AG08395 (cell line): ENCODE measurements at regions not wholly inside any gene's neighbourhood (a gene's known extent, or its start where the extent isn't known, plus 50 kb on each side); places are given as distances from the start of the nearest gene placed in this dataset.
"Not testable (repeated sequence)": the region's sequence is repeated elsewhere in the genome, so short reads cannot be mapped to it uniquely, and the experiment has no call there.

ENCODE experiments used
- DNase-seq: peaks from one replicate; pipeline ENCODE4 v3.0.0; 2012; ENCODE audit warnings: mixed read lengths, low spot score

DNA sequence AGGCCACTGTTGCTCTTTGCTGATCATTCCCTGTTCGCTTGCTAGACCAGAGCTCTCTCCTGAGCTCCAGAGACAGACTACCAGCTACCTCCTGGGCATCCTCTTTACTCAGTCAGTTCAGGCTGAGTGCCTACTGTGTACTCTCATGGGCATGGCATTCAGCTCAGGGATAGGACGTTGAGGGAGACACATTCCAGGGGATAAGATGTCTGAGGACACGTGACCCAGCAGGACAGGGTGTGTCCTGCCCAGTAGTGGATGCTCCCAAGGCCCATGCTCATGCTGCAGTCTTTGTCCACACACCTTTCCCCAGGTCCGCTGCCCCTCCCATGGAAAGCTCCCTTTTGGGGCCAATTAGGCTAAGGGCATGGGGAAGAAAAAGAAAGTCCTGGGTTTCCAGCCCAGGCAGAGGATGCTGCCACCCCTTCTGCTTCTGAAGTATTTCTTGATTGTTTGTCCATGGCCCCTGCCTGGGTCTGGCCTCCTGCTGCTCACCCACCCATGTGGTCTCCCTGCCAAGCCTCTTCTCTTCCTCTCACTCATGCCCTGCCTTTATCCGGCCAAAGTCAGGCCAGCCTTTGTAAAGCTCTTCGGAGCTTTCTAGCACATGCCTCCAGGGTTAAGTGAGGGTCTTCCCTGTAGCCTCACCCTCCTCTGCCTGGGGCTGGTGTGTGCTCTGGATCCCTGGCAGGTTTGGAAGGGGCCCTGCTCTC is 60.5 kb upstream of the PITX1 start:
- no peak for DNase-seq

DNA sequence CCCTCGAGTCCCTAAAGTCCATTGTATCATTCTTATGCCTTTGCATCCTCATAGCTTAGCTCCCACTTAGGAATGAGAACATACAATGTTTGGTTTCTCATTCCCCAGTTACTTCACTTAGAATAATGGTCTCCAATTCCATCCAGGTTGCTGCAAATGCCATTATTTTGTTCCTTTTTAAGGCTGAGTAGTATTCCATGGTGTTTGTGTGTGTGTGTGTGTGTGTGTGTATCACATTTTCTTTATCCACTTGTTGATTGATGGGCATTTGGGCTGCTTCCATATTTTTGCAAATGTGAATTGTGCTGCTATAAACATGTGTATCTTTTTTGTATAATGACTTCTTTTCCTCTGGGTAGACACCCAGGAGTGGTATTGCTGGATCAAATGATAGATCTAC is 59.5 kb upstream of the PITX1 start:
- DNase-seq = not testable (repeated sequence)

DNA sequence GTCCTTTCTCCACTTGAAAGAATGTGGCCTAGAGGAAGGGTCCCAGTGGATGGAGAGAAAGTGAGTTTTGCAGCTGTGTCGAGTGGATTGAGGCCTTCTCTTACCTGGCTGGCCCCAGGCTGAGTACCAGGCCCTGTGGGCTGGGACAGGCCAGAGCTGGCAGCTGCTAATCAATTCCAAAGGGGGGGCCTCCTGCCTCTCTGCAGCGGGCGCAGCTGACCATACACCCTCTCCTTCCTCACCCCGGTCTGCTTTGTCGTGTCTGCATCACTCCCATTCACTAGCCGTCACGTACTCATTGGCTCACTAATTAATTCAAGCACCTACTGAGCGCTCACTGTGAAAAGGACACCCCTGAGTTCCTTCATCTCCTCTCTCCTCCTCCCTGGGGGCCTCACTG is 58.4 kb upstream of the PITX1 start:
- DNase-seq = no peak

DNA sequence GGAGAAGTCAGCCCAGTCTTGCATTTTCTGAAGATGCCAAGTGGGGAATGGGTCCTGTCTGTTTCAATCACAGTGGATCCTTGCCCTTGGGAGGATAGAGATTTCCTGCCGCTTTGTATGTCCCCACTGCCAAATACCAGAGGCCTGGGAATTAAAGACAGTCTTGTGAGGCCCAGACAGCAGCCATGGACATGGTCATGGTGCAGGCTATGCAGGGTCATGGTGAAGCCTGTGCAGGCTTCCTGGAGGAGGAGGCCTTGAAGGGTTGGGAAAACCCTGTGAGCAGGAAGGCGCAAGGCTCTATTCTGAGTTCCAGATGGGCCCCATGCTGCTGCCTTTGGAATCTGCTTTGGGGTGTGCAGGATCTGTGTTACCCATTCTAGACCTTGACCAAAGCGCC is 57.3 kb upstream of the PITX1 start:
- no peak for DNase-seq

DNA sequence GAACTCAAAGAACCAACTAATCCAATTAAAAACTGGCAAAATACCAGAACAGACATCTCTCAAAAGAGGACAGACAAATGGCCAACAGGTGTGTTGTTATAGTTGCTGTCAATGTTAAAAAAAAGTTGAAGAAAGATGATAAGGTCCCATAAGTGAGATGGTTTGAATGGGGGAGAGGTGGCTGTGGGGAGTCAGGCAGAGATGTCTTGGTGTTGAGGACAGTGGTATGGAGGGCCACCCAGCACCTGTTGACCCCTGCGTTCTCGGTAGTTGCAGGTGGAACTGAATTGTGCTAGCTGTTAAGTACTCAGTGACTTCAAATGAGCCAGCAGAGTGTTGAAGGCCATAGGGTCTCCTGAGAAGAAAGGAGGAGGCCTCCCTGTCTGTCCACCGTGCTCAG is 55.9 kb upstream of the PITX1 start:
- DNase-seq = no peak

DNA sequence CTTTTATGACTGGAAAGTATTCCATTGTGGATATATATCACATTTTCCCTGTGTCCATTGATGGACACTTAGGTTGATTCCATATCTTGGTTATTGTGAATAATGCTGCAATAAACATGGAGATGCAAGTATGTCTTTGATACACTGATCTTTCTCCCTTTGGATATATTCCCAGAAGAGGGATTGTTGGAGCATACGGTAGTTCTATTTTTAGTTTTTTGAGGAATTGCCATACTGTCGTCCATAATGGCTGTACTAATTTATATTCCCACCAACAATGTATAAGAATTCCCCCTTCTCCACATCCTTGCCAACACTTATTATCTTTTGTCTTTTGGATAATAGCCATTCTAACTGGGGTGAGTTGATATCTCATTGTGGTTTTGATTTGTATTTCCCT is 54.9 kb upstream of the PITX1 start:
- no peak for DNase-seq

DNA sequence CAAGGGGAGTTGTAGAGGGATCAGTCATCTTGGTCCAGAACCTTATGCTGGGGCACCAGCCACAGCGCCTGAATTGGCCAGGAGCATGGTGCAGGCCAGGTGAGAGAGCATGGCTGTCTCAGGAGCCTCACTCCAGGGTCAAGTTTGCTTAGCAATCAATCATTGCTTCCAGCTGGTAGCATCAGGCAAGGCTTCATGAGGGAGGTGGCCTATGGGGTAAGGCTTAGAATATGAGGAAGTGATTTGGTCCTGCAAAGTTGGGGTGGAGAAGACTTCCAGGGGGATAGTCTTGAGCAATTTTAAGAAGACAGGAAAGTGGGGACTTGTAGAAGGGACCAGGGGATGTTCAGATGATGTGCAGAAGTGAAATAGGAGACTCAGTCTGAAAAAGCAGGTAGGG is 53.9 kb upstream of the PITX1 start:
- DNase-seq = no peak

DNA sequence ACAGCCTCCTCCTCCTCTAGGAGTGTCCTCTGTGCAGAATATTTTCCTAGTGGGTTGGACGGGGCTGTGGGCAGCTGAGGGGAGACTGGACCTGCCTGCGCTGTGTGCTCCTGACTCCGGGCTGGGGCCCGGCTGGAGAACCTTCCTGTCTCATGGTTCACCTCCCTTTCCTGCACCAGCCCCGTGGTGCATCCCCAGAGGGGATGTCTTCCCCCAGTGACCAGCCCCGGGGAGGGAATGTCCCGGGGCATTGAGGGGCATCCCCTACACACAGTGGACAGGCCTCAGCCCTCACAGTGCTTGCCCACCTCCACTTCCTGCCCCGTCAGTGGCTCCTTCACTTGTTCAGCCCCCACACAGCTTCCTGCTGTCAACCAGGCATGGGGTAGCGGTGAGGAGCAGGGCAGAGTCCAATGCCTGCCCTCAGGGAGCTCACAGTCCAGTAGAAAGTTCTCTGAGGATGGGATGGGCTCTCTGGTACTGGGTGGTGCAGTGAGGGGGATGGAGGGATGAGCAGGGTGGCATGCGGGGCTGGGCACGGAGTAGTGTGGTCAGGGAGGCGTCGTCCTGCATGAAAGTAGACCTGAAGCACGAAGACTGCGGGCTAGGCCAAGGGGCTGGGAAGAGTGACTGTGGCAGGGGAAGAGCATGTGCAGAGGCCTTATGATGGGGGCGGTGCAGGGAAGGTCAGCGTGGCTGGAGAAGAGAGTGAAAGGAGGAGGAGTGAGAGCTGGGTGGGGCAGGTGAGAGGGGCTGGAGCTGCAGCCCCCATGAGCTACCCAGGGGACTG is 52.1 kb upstream of the PITX1 start:
- no peak for DNase-seq

DNA sequence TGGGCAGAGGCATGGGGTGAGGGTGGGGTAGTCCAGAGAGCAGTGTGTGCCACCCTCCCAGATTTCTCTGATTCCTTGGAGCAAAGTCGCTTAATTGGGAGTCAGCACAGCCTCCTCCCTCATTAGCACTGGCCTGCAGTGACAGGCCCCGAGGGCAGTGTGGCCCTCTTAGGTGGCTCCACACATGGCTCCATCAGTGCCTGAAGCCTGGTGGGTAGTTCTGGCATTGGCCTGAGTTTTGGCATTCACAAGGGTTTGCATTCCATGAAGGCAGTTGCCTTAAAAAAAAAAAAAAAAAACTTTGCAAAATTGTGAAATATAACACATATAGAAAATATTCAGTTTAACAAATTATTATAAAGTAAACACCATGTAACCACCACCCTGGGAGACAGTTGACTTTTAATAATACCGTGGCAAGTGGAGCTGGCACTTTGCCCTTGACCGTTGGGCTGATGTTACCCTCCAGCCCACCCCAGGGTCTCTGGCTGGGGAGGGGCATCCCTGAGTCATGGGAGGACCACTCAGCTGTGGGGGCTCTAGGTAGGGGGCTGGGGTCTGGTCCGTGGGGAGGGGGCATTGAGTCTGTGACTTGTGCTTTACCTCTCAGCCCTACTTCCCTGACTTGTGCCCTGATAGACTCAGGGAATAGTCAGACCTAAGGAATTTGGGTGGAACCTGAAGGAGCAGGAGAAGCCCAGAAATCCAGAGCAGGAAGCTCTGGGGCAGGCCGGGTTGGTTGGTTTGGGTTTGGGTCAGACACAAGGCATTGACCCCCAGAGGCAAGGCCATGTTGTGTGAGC is 51.3 kb upstream of the PITX1 start:
- peak; percentile 24 for DNase-seq
